HCEC 1CT (cell line): ENCODE measurements at regions not wholly inside any gene's neighbourhood (a gene's known extent, or its start where the extent isn't known, plus 50 kb on each side); places are given as distances from the start of the nearest gene placed in this dataset.
"Not testable (repeated sequence)": the region's sequence is repeated elsewhere in the genome, so short reads cannot be mapped to it uniquely, and the experiment has no call there.

Source experiments
- DNase-seq: peaks from one replicate; pipeline ENCODE4 v3.0.0-alpha.2; 2017

DNA sequence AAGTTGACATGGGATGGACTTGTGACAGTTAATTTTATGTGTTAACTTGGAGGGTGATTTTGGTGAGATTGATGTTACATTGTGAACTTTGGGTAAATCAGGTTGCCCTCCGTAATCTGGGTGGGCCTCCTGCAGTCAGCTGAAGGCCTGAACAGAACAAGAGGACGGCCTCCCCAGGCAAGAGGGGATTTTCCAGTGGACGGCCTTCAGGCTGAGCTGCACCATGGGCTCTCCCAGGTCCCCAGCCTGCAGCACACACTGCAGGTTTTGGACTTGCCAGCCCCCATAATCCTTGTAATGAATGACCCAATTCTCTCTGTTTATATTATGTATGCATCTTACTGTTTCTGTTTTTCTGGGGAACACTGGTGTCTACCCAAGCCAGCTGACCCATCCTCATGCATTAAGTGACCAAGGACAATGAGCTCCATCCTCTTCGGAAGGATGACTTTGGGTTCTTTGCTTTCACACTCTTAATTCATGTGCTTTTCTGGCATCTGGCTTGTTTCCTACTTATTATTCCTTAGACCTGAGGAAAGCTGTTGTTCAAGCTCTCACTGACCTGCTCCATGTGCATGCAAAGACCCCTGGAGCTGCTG is 64.2 kb downstream of the DACT2 start:
- no peak for DNase-seq

- DNase-seq, result no peak
Observed at GRCh38 chr6:168252267-168252666, 67.3 kb downstream of the DACT2 start.

- DNase-seq, result no peak
Observed at GRCh38 chr6:168250250-168250649, 69.3 kb downstream of the DACT2 start.

DNA sequence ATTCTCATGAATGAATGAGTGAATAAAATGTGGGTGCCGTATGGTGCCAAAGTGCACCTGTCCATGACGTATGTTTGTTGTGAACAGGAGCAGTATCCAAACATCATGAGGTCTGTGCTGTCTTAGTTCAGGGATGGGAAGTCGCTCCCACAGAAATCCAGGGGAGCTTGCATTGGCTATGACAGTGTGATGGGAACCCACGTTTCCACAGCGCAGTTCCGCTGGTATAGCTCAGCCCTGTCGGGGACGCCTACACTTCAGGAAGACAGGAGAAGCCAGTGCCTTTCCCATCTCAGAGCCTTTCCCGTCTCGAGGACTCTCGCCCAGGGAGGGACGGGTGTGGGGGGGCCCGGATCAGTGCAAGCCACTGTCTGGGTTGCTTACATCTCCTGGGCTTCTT is 69.8 kb downstream of the DACT2 start:
- DNase-seq, result no peak

DNA sequence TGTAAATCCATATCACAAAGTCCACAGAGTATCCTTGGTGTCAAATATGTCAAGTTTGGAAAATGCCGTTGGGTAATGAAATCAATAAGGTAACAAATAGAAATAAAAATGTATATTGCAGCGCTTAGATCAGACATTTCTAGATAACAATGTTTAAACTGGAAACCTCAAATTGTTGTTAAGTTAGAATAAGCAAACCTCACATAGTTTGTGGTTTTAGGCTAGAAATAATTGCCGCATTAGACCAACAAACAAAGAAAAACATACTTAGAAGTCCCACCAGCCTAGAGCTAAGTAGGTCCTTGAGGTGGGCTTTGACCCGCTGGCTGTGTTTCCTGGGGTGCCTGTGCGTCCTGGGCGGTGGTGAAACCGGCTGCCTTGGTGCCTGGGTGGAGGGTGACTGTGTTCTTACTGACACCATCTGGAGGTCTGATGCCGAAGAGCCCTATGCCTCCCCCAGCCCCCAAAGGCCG is 71.4 kb downstream of the DACT2 start:
- DNase-seq, result no peak

DNA sequence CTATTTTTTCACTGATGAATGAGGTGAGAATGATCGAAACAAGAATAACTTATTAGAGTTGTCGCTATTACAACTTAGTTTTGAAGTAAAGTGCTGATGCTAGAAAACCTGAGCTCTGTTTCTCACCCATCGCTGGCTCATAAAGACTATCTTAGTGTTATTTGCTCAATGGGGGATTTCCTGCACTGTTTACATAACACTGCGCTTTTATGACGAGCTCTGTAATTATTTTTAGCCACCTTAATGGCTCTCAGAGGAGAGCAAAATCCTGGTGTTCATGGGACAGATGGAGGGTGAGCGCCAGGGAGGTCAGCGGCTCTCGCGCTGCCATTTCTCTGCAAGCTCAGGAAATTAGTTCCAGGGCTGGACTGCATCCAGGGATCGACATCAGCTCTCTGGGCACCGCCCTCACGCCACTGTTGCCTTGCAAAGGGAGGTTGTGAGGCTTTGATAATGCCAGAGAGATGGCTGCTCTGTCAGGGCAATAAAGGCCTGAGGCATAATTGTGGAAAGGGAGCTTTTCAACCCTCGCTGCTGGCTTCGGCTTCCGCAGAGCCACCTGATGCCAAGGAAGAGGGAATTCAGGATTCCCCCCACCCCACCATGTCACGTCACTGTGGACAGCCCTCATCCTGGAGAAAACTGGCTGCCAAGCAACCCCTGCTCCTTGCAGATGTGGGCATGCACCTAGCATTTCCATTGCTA is 72.0 kb downstream of the DACT2 start:
- no peak for DNase-seq

DNA sequence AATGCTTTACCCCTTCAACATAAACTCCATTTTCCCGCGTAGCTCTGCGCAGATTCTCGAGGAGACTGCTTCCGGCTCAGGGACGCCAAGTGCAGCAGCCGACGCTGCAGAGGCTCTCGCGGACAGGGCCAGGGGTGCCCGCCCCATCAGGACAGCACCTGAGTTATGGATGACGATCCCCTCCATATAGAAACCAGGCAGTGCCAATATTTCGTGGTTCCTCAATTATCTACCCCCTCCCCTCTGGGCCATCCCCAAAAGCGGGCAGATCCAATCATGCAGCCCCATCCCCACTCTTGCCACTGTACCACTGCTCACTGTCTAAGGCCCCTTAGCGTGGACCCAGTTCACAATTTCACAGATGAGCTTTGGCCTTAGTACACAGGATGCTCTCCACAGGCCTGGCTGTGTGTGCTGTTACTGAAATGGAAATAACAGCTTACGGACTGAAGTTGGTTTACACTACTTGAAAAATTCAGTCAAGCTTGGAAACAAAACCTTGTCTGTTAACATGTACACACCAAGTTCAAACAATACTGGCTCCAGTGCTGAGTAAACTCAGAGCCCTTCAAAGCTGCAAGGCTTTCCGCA is 74.5 kb downstream of the DACT2 start:
- no peak for DNase-seq

GRCh38 chr6:168243812-168244376 is 75.7 kb downstream of the DACT2 start:
- no peak for DNase-seq

DNA sequence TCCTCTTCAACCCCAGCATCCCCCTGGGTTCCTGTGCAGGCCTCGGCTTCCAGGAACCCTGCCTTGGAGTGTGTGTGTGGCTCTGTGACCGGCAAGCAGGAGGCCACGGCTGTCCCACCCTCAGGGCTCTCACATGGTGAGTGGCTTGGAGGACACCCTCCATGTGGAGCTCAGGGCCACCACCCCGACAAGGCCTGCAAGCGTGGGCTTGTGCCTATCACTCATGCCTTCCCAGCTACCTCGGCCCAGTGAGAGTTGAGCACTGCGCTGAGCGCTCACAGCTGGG is 76.7 kb downstream of the DACT2 start:
- DNase-seq, result no peak

- DNase-seq, result no peak
Observed at GRCh38 chr6:168242111-168242939, 77.3 kb downstream of the DACT2 start.

DNA sequence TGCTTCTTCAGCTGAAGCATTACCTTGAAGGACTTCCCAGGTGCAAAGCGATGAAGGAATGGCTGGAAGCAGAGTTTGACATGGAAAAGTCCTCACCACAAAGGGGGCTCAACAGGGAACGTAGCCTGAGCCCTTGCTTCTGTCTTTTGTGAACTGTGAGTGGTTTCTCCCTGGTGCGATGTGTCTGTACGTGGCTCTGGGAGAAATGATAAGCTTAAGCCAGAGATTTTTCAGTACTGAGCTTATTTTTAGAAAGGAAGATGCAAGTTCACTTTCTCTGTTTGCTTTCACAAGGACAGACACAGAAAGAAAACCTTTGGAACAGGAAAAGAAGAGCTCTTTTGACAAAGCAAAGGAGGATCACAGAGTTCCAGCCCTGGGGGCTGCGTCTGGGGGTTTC is 79.4 kb downstream of the DACT2 start:
- DNase-seq, result no peak

GRCh38 chr6:168239044-168239773 is 80.4 kb downstream of the DACT2 start:
- DNase-seq, result no peak

- no peak for DNase-seq
Observed at GRCh38 chr6:168238159-168238909, 81.2 kb downstream of the DACT2 start.

DNA sequence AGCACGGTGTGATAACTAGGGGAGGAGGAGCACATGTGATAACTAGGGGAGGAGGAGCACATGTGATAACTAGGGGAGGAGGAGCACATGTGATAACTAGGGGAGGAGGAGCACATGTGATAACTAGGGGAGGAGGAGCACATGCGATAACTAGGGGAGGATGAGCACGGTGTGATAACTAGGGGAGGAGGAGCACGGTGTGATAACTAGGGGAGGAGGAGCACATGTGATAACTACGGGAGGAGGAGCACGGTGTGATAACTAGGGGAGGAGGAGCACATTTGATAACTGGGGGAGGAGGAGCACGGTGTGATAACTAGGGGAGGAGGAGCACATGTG is 85.7 kb downstream of the DACT2 start:
- DNase-seq, result not testable (repeated sequence)

DNA sequence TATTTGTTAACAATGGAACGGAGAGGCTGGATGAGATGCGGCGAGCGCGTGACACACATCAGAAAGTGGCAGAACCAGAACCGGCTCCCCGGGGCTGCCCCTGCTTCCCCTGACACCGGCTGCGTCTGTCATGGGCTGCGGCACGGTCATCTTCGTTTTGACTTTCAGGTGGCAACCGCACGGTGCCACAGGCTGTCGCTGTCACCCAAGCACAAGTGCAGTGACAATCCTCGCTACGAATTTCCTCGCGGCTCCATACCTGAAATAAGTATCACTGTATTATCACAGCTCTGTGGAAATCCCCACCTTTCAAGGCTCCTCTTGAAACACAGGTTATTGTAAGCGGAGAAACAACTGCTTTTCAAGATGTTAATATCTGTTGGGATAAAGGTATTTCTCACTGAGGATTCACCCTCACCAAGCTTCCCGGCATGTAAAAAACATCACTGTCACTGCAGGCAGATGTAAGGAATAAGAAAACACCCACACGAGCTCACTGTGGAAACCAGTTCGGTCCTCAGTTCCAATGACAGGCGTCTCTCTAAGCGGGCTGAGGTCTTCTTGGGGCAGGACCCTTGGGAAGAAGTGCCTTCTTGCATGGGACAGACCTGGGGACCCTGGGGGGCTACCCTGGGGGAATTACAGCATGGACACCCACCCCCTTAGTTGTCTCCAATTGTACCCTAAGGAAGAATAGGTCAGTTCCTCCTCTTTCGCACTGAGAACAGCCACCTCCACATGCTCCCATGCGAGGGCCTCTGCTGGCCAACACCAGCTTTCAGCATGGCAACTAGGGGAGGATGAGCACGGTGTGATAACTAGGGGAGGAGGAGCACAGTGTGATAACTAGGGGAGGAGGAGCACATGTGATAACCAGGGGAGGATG is 86.3 kb downstream of the DACT2 start:
- no peak for DNase-seq

DNA sequence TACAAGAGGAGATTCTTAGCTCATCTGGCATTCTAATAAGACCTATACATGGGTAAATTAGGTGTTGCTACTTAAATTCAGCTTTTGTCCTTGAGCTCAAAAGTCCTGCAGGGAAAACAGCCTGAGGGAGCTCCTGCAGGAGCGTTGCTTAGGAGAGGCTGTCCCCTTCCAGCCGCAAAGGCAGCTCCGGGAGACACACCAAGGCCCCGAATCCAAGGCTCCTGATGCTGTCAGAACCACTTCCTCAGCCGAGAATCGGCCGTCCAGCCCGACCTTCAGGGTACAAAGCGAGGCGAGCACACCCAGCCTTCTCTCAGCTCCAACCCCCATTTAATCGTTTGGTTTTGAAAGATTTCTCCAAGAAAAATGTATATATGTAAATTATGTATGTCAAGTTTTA is 87.0 kb downstream of the DACT2 start:
- DNase-seq, result no peak

- no peak for DNase-seq
Observed at GRCh38 chr6:168232062-168232461, 87.5 kb downstream of the DACT2 start.

GRCh38 chr6:168231393-168231957 is 88.1 kb downstream of the DACT2 start:
- DNase-seq, result no peak

DNA sequence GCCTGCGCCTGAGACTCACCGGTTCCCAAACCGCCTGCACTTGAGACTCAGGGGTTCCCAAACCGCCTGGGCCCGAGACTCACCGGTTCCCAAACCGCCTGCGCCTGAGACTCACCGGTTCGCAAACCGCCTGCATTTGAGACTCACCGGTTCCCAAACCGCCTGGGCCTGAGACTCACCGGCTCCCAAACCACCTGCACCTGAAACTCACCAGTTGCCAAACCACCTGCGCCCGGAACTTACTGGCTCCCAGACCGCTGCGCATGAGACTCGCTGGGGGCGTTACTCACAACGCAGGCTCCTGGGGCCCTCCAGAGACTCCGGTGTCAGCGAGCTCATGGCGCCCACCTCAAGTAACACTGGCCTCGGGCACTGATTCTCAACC is 90.2 kb downstream of the DACT2 start:
- no peak for DNase-seq

- DNase-seq, result no peak
Observed at GRCh38 chr6:168228676-168229367, 90.8 kb downstream of the DACT2 start.
